ENCODE measurements at regions not wholly inside any gene's neighbourhood (a gene's known extent, or its start where the extent isn't known, plus 50 kb on each side); places are given as distances from the start of the nearest gene placed in this dataset.

GRCh38 chr18:51390702-51391101 is 193.2 kb upstream of the MEX3C start:
- no peak overlapping the region for H3K27ac Mint-ChIP-seq
- POLR2A ChIA-PET = no interaction called here
- no peaks in the 10 kb centered on the region for H3K36me3 Mint-ChIP-seq (ENCODE audit: low read depth)
- no peak overlapping the region for H3K4me3 Mint-ChIP-seq
- peaks cover 25% of the 10 kb centered on the region for H3K27me3 Mint-ChIP-seq
- CTCF ChIA-PET = no interaction called here
- no peaks in the 10 kb centered on the region for H3K9me3 Mint-ChIP-seq
- DNase-seq = no peak
- H3K4me1 Mint-ChIP-seq = no peaks in the 10 kb centered on the region

- ChIA-PET POLR2A (no interaction called here), CTCF (no interaction called here)
- no peak overlapping the region for H3K4me3 Mint-ChIP-seq
These were observed 193.7 kb upstream of the MEX3C start for GRCh38 chr18:51391215-51391614.

GRCh38 chr18:51391731-51392130 is 194.2 kb upstream of the MEX3C start:
- CTCF ChIA-PET = no interaction called here
- DNase-seq = no peak
- no peak overlapping the region for H3K27ac Mint-ChIP-seq
- H3K4me1 Mint-ChIP-seq = no peaks in the 10 kb centered on the region
- H3K9me3 Mint-ChIP-seq = no peaks in the 10 kb centered on the region
- H3K36me3 Mint-ChIP-seq (ENCODE audit: low read depth) = no peaks in the 10 kb centered on the region
- H3K4me3 Mint-ChIP-seq = no peak overlapping the region
- POLR2A ChIA-PET = no interaction called here
- peaks cover 25% of the 10 kb centered on the region for H3K27me3 Mint-ChIP-seq

More at GRCh38 chr18:51391215-51391614, 193.7 kb upstream of the MEX3C start:
- Mint-ChIP-seq H3K4me1 (no peaks in the 10 kb centered on the region), H3K36me3 (ENCODE audit: low read depth) (no peaks in the 10 kb centered on the region), H3K9me3 (no peaks in the 10 kb centered on the region), H3K27me3 (peaks cover 25% of the 10 kb centered on the region), H3K27ac (no peak overlapping the region)
- DNase-seq = no peak

GRCh38 chr18:51397347-51397962 is 200.0 kb upstream of the MEX3C start:
- Mint-ChIP-seq H3K27me3 (peaks cover 12% of the 10 kb centered on the region), H3K27ac (no peak overlapping the region), H3K4me1 (no peaks in the 10 kb centered on the region), H3K9me3 (no peaks in the 10 kb centered on the region), H3K36me3 (ENCODE audit: low read depth) (no peaks in the 10 kb centered on the region), H3K4me3 (no peak overlapping the region)
- CTCF ChIA-PET = no interaction called here
- no peak for DNase-seq
- POLR2A ChIA-PET = no interaction called here

GRCh38 chr18:51398104-51398503 is 200.6 kb upstream of the MEX3C start:
- ChIA-PET POLR2A (no interaction called here), CTCF (no interaction called here)
- H3K27ac Mint-ChIP-seq = no peak overlapping the region
- H3K4me3 Mint-ChIP-seq = no peak overlapping the region
- no peaks in the 10 kb centered on the region for H3K4me1 Mint-ChIP-seq
- H3K9me3 Mint-ChIP-seq = no peaks in the 10 kb centered on the region
- H3K36me3 Mint-ChIP-seq (ENCODE audit: low read depth) = no peaks in the 10 kb centered on the region
- DNase-seq = no peak
- peaks cover 12% of the 10 kb centered on the region for H3K27me3 Mint-ChIP-seq

GRCh38 chr18:51399491-51400122 is 202.1 kb upstream of the MEX3C start:
- POLR2A ChIA-PET = no interaction called here
- H3K4me1 Mint-ChIP-seq = no peaks in the 10 kb centered on the region
- CTCF ChIA-PET = no interaction called here
- no peak overlapping the region for H3K27ac Mint-ChIP-seq
- H3K4me3 Mint-ChIP-seq = no peak overlapping the region
- no peaks in the 10 kb centered on the region for H3K36me3 Mint-ChIP-seq (ENCODE audit: low read depth)
- no peak for DNase-seq
- H3K9me3 Mint-ChIP-seq = no peaks in the 10 kb centered on the region
- peaks cover 7% of the 10 kb centered on the region for H3K27me3 Mint-ChIP-seq

GRCh38 chr18:51400721-51401120 is 203.2 kb upstream of the MEX3C start:
- Mint-ChIP-seq H3K4me1 (no peaks in the 10 kb centered on the region), H3K27me3 (peaks cover 7% of the 10 kb centered on the region), H3K36me3 (ENCODE audit: low read depth) (no peaks in the 10 kb centered on the region), H3K27ac (no peak overlapping the region), H3K9me3 (no peaks in the 10 kb centered on the region), H3K4me3 (no peak overlapping the region)
- CTCF ChIA-PET = no interaction called here
- POLR2A ChIA-PET = no interaction called here
- DNase-seq = no peak

GRCh38 chr18:51401912-51402311 is 204.4 kb upstream of the MEX3C start:
- Mint-ChIP-seq H3K27me3 (peaks cover 7% of the 10 kb centered on the region), H3K4me3 (no peak overlapping the region), H3K36me3 (ENCODE audit: low read depth) (no peaks in the 10 kb centered on the region), H3K4me1 (no peaks in the 10 kb centered on the region), H3K9me3 (no peaks in the 10 kb centered on the region), H3K27ac (no peak overlapping the region)
- CTCF ChIA-PET = no interaction called here
- no peak for DNase-seq
- POLR2A ChIA-PET = no interaction called here

GRCh38 chr18:51404620-51405019 is 207.1 kb upstream of the MEX3C start:
- ChIA-PET POLR2A (no interaction called here), CTCF (no interaction called here)
- no peaks in the 10 kb centered on the region for H3K4me1 Mint-ChIP-seq

GRCh38 chr18:51405683-51406477 is 208.4 kb upstream of the MEX3C start:
- CTCF ChIA-PET = no interaction called here
- Mint-ChIP-seq H3K36me3 (ENCODE audit: low read depth) (no peaks in the 10 kb centered on the region), H3K4me3 (no peak overlapping the region), H3K4me1 (no peaks in the 10 kb centered on the region), H3K27me3 (peaks cover 10% of the 10 kb centered on the region), H3K27ac (no peak overlapping the region), H3K9me3 (no peaks in the 10 kb centered on the region)
- no peak for DNase-seq
- POLR2A ChIA-PET = no interaction called here

More at GRCh38 chr18:51404620-51405019, 207.1 kb upstream of the MEX3C start:
- no peaks in the 10 kb centered on the region for H3K9me3 Mint-ChIP-seq
- H3K4me3 Mint-ChIP-seq = no peak overlapping the region
- no peak overlapping the region for H3K27ac Mint-ChIP-seq
- peaks cover 11% of the 10 kb centered on the region for H3K27me3 Mint-ChIP-seq
- no peak for DNase-seq
- no peaks in the 10 kb centered on the region for H3K36me3 Mint-ChIP-seq (ENCODE audit: low read depth)

GRCh38 chr18:51417643-51418483 is 220.4 kb upstream of the MEX3C start:
- no peaks in the 10 kb centered on the region for H3K9me3 Mint-ChIP-seq
- no peak overlapping the region for H3K4me3 Mint-ChIP-seq
- CTCF ChIA-PET = no interaction called here
- no peaks in the 10 kb centered on the region for H3K36me3 Mint-ChIP-seq (ENCODE audit: low read depth)
- H3K27me3 Mint-ChIP-seq = peaks cover 7% of the 10 kb centered on the region
- H3K4me1 Mint-ChIP-seq = no peaks in the 10 kb centered on the region
- POLR2A ChIA-PET = no interaction called here
- no peak overlapping the region for H3K27ac Mint-ChIP-seq
- DNase-seq = no peak

GRCh38 chr18:51425475-51425874 is 228.0 kb upstream of the MEX3C start:
- POLR2A ChIA-PET = no interaction called here
- no peaks in the 10 kb centered on the region for H3K36me3 Mint-ChIP-seq (ENCODE audit: low read depth)
- no peak for DNase-seq
- H3K9me3 Mint-ChIP-seq = no peaks in the 10 kb centered on the region
- H3K27ac Mint-ChIP-seq = no peak overlapping the region
- H3K4me3 Mint-ChIP-seq = no peak overlapping the region
- CTCF ChIA-PET = no interaction called here
- peaks cover 3% of the 10 kb centered on the region for H3K4me1 Mint-ChIP-seq
- peaks cover 6% of the 10 kb centered on the region for H3K27me3 Mint-ChIP-seq

GRCh38 chr18:51425889-51426288 is 228.4 kb upstream of the MEX3C start:
- peaks cover 6% of the 10 kb centered on the region for H3K27me3 Mint-ChIP-seq
- H3K36me3 Mint-ChIP-seq (ENCODE audit: low read depth) = no peaks in the 10 kb centered on the region
- peaks cover 5% of the 10 kb centered on the region for H3K4me1 Mint-ChIP-seq
- POLR2A ChIA-PET = no interaction called here
- DNase-seq = no peak
- H3K27ac Mint-ChIP-seq = no peak overlapping the region
- CTCF ChIA-PET = no interaction called here
- H3K9me3 Mint-ChIP-seq = no peaks in the 10 kb centered on the region
- no peak overlapping the region for H3K4me3 Mint-ChIP-seq

All from activated CD4-positive, alpha-beta memory T cell treated with anti-CD3 and anti-CD28 coated beads, Interleukin-2, amount 10 ng/mL, durations not matched to agents 7 days and 5 days (primary cell).